Subcutaneous abdominal adipose tissue (tissue), 5 donors: ENCODE measurements at regions not wholly inside any gene's neighbourhood (a gene's known extent, or its start where the extent isn't known, plus 50 kb on each side); places are given as distances from the start of the nearest gene placed in this dataset.

Source experiments
- H3K27ac ChIP-seq: one replicate; pipeline ENCODE4 v1.7.0; 2013; ENCODE audit warnings: low read depth, mild to moderate bottlenecking, inconsistent platforms, low read length, moderate library complexity
- H3K27me3 ChIP-seq, 5 donors: one replicate each; pipeline ENCODE4 v1.7.0; 2013; ENCODE audit warnings: low read length in 5 of 5, inconsistent platforms in 1 of 5; ENCODE audit not compliant: control insufficient read depth in 5 of 5, insufficient read depth in 4 of 5
- H3K36me3 ChIP-seq, 5 donors: one replicate each; pipeline ENCODE4 v1.7.0; 2013; ENCODE audit warnings: low read length in 5 of 5; ENCODE audit not compliant: control insufficient read depth in 5 of 5, insufficient read depth in 5 of 5
- H3K4me1 ChIP-seq, 5 donors: one replicate each; pipeline ENCODE4 v1.7.0; 2013; ENCODE audit warnings: low read length in 5 of 5, mild to moderate bottlenecking in 3 of 5, moderate library complexity in 1 of 5; ENCODE audit not compliant: control insufficient read depth in 5 of 5, insufficient read depth in 5 of 5
- H3K4me3 ChIP-seq, 5 donors: one replicate each; pipeline ENCODE4 v1.7.0; 2013; ENCODE audit warnings: low read length in 5 of 5, low read depth in 1 of 5
- H3K9ac ChIP-seq, 5 donors: one replicate each; pipeline ENCODE4 v1.7.0; 2013; ENCODE audit warnings: low read length in 5 of 5, mild to moderate bottlenecking in 4 of 5, moderate library complexity in 3 of 5
- H3K9me3 ChIP-seq, 5 donors: one replicate each; pipeline ENCODE4 v1.7.0; 2013; ENCODE audit warnings: low read length in 5 of 5; ENCODE audit not compliant: control insufficient read depth in 5 of 5
- donor health status: healthy.
- donor health status: healthy.
- donor health status: healthy.
- donor health status: healthy.
- donor health status: healthy.

- Histone ChIP-seq H3K9me3 (peaks cover 0 to 5% (median under 1%) of the 10 kb centered on the region in 5 donors), H3K4me3 (no peak overlapping the region)
Measured at GRCh38 chr17:54841656-54842055, 59.0 kb upstream of the TOM1L1 start.

GRCh38 chr17:54844233-54844632 is 56.4 kb upstream of the TOM1L1 start:
- Histone ChIP-seq H3K36me3 (no peaks in the 10 kb centered on the region), H3K4me1 (no peaks in the 10 kb centered on the region), H3K27ac (no peak overlapping the region), H3K4me3 (no peak overlapping the region), H3K9me3 (no peaks in the 10 kb centered on the region), H3K27me3 (no peaks in the 10 kb centered on the region), H3K9ac (no peak overlapping the region)

More at GRCh38 chr17:54841656-54842055, 59.0 kb upstream of the TOM1L1 start:
- Histone ChIP-seq H3K27me3 (no peaks in the 10 kb centered on the region), H3K36me3 (no peaks in the 10 kb centered on the region), H3K4me1 (no peaks in the 10 kb centered on the region), H3K9ac (no peak overlapping the region), H3K27ac (no peak overlapping the region)

GRCh38 chr17:54848368-54848987 is 52.2 kb upstream of the TOM1L1 start:
- no peak overlapping the region for H3K9ac ChIP-seq
- no peaks in the 10 kb centered on the region for H3K27me3 ChIP-seq
- no peaks in the 10 kb centered on the region for H3K4me1 ChIP-seq
- no peak overlapping the region for H3K27ac ChIP-seq
- no peaks in the 10 kb centered on the region for H3K36me3 ChIP-seq
- no peaks in the 10 kb centered on the region for H3K9me3 ChIP-seq
- no peak overlapping the region for H3K4me3 ChIP-seq

DNA sequence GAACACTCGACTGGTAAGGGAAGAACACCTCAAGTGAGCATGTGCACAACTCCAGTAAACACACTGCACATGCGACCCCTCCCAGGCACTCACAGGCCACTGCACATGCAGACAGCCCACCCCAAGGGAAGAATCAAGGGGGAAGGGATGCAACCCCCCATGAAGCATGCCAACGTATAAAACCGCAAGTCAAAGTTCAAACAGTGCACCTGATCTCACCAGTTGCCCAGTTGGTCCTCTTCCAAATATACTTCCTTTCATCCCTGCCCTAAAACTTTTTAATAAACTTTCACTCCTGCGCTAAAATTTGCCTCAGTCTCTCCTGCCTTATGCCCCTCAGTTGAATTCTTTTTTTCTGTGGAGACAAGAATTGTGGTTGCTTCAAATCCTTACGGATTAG is 51.0 kb upstream of the TOM1L1 start:
- Histone ChIP-seq H3K9me3 (no peaks in the 10 kb centered on the region), H3K27me3 (no peaks in the 10 kb centered on the region), H3K27ac (no peak overlapping the region), H3K4me3 (no peak overlapping the region), H3K36me3 (no peaks in the 10 kb centered on the region), H3K9ac (no peak overlapping the region), H3K4me1 (no peaks in the 10 kb centered on the region)
